Astrocyte of the cerebellum (primary cell): ENCODE measurements at regions not wholly inside any gene's neighbourhood (a gene's known extent, or its start where the extent isn't known, plus 50 kb on each side); places are given as distances from the start of the nearest gene placed in this dataset.

Source experiments
- DNase-seq: peaks from one replicate; pipeline ENCODE4 v3.0.0-alpha.2; 2011; ENCODE audit warnings: low read depth
- H3K4me3 ChIP-seq: 2 replicates; pipeline ENCODE4 v1.5.1; 2011; ENCODE audit warnings: mild to moderate bottlenecking, low read depth, low read length, moderate library complexity
- CTCF ChIP-seq: IDR thresholded peaks from 2 replicates; pipeline ENCODE4 v1.5.1; 2012; ENCODE audit warnings: low read length, low read depth, moderate library complexity, mild to moderate bottlenecking; ENCODE audit errors: missing control alignments
- in situ Hi-C: cut with HindIII; loops from 2 replicates; pipeline ENCODE4 v1.10.0; 2017; ENCODE audit warnings: low sequenced_read_pairs

GRCh38 chr1:94595658-94596057 is 54.1 kb upstream of the F3 start:
- in situ Hi-C loops, result loop anchor here (5.0 kb wide), 1 partner anchor 48 kb away; no protein-coding TSS in a partner anchor
- H3K4me3 ChIP-seq, result no peak overlapping the region
- DNase-seq, result no peak
- TF ChIP-seq CTCF, result no peak

DNA sequence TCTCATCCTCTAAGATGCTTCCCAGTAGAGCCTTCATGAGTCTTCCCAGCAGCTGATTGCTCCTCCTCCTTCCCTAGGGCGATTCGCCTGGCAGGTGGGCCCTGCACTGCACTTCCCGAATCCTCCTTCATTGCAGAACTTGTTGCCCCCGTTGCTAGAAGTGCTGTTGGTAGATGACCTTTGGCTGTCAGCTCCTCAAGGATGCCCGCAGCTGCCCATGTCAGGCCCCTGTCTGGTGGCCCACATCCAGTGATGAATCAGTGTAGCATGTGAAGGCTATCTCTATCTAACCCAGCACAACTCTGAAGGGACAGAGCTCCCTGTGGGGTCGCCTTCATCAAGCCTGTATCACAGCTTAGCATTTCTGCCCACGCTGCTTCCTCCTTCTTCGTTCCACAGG is 52.1 kb upstream of the F3 start:
- no peak for DNase-seq
- in situ Hi-C loops, result no loop called here
- no peak for TF ChIP-seq CTCF
- H3K4me3 ChIP-seq, result no peak overlapping the region

DNA sequence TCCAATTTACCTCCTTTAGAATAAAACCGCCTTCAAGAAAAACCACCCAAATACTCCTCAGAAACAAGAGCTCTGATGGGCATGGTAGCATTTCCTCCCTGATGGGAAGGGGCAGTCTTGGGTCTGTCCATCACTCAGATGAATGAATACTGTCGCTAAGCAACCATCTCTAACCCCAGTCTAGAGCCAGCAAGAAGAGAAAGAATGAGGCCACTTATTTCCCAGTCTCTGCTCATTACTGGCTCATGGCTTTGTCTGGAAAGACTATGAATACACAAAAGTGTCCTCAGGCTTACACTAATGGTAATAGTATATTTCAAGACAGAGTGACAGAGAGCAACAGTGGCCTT is 51.0 kb upstream of the F3 start:
- TF ChIP-seq CTCF, result no peak
- in situ Hi-C loops, result no loop called here

DNA sequence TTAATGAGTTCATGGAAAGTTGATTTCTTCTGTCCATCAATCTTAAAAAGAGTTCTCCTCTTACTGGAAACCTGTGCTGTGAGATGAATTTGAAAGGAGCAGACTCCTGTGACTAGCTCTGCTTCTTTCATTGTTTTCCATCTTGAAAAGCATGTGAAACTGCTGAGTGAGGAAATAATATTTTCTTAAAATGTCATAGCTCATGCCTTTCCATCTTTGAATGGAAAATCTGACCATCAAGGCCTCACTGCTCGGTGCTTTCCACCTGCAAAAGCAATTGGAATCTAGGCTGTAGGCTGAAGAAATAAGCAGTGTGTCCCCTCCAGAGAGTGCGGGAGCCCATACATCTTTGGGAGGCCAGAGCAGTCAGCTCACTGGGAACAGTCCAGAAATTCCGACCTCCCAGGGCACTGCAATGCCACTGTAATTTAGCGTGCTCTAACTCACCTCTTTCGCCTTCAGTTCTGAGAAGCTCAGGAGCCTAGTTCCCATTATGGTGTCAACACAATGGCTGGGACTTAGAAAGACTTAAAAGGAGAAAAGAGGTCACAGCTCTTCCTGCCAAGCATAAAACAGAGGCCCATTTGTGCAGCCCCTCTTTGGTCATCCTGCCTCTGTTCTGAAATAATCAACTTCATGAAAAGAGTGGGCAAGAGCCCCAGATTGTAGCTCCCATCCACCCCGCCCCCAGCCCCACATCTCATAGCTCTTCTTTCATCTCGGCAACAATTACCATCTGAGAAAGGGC is 50.4 kb upstream of the F3 start:
- DNase-seq, result no peak
- no peak overlapping the region for H3K4me3 ChIP-seq
- in situ Hi-C loops, result no loop called here
- no peak for TF ChIP-seq CTCF

More for the DNA sequence above, 51.0 kb upstream of the F3 start:
- no peak for DNase-seq
- H3K4me3 ChIP-seq, result no peak overlapping the region
